B cell (primary cell): ENCODE measurements at regions not wholly inside any gene's neighbourhood (a gene's known extent, or its start where the extent isn't known, plus 50 kb on each side); places are given as distances from the start of the nearest gene placed in this dataset.

Experiments
- ATAC-seq: fragments of 200-7000 bp; cut with Tn5 transposase; one replicate; pipeline ENCODE4 v1.10.0; 2021; ENCODE audit warnings: low read depth, mild to moderate bottlenecking, moderate number of reproducible peaks, moderate library complexity
- CTCF ChIA-PET: fragments of 350-600 bp; sonication (Branson Sonifier 250); formaldehyde crosslinking; loops from one replicate; lab custom pipeline; 2021; ENCODE audit warnings: antibody characterized with exemption, inconsistent platforms; lab: Charles Lee
- POLR2A ChIA-PET: fragments of 350-600 bp; sonication (Branson Sonifier 250); formaldehyde crosslinking; loops from one replicate; lab custom pipeline; 2021; ENCODE audit warnings: antibody characterized with exemption; lab: Charles Lee
- DNase-seq: peaks from one replicate; pipeline ENCODE4 v3.0.0; 2013
- H2AFZ ChIP-seq: 2 replicates; pipeline ENCODE4 v1.6.1; 2012; ENCODE audit warnings: mild to moderate bottlenecking, low read depth, low read length; ENCODE audit not compliant: insufficient read depth, poor library complexity, severe bottlenecking
- H3K27ac ChIP-seq, 2 donors: 1 replicate in 1 of 2; 2 replicates in 1 of 2; pipeline ENCODE4 v1.5.1; 2012 to 2013; ENCODE audit warnings: low read length in 2 of 2, mild to moderate bottlenecking in 2 of 2, moderate library complexity in 1 of 2
- H3K27me3 ChIP-seq, 4 experiments: fragments of 200-600 bp in 1 of 4; sonication (generic) in 1 of 4; replicated peaks in 1 of 4; 1 replicate in 2 of 4; 2 replicates in 2 of 4; pipeline versions ENCODE4 v1.6.1 to v1.7.0; 2013 to 2016; ENCODE audit warnings: low read length in 3 of 4, mild to moderate bottlenecking in 2 of 4, mixed read lengths in 1 of 4, moderate library complexity in 1 of 4; ENCODE audit not compliant: insufficient read depth in 4 of 4, control insufficient read depth in 3 of 4; ENCODE audit errors: control extremely low read depth in 1 of 4
- H3K36me3 ChIP-seq, 2 experiments: replicated peaks in 1 of 2; 1 replicate in 1 of 2; 2 replicates in 1 of 2; pipeline versions ENCODE4 v1.6.1 to v1.7.1; 2013; ENCODE audit warnings: low read length in 1 of 2; ENCODE audit not compliant: insufficient read depth in 2 of 2, control insufficient read depth in 1 of 2; ENCODE audit errors: control extremely low read depth in 1 of 2, extremely low read depth in 1 of 2
- H3K4me1 ChIP-seq, 2 donors: fragments of 200-600 bp in 1 of 2; sonication (generic) in 1 of 2; 1 replicate in 1 of 2; 2 replicates in 1 of 2; pipeline versions ENCODE4 v1.5.1 to v1.6.1; 2013 to 2017; ENCODE audit warnings: low read length in 2 of 2; ENCODE audit not compliant: control insufficient read depth in 2 of 2, insufficient read depth in 2 of 2
- H3K4me2 ChIP-seq: replicated peaks from 2 replicates; pipeline ENCODE3; 2012; ENCODE audit warnings: mild to moderate bottlenecking, low read depth, low read length; ENCODE audit not compliant: poor library complexity, severe bottlenecking
- H3K4me3 ChIP-seq, 5 experiments: fragments of 200-600 bp in 1 of 5; sonication (generic) in 1 of 5; 1 replicate in 3 of 5; 2 replicates in 2 of 5; pipeline versions ENCODE4 v1.5.1 to v1.7.0; 2011 to 2016; ENCODE audit warnings: low read length in 4 of 5, mild to moderate bottlenecking in 4 of 5, low read depth in 2 of 5, control low read depth in 1 of 5, moderate library complexity in 1 of 5; ENCODE audit not compliant: insufficient read depth in 1 of 5; ENCODE audit errors: control extremely low read depth in 1 of 5, extremely low read depth in 1 of 5
- H3K79me2 ChIP-seq: fragments of 200-600 bp; sonication (generic); one replicate; pipeline ENCODE4 v1.6.0; 2016; ENCODE audit warnings: low read length; ENCODE audit not compliant: control insufficient read depth, insufficient read depth
- H3K9ac ChIP-seq: fragments of 200-600 bp; sonication (generic); 2 replicates; pipeline ENCODE4 v1.6.1; 2017; ENCODE audit warnings: mild to moderate bottlenecking, low read length, moderate library complexity
- H3K9me3 ChIP-seq, 3 donors: one replicate each; pipeline versions ENCODE4 v1.6.1 to v1.7.1; 2013; ENCODE audit warnings: low read length in 2 of 3; ENCODE audit not compliant: control insufficient read depth in 2 of 3, insufficient read depth in 1 of 3; ENCODE audit errors: control extremely low read depth in 1 of 3
- H4K20me1 ChIP-seq: 2 replicates; pipeline ENCODE4 v1.6.0; 2012; ENCODE audit warnings: mild to moderate bottlenecking, low read length; ENCODE audit not compliant: insufficient read depth, control insufficient read depth, poor library complexity, severe bottlenecking
- H3K27ac Mint-ChIP-seq: one replicate; pipeline ENCODE4 v1.8.0; 2021; ENCODE audit warnings: mixed read lengths
- H3K27me3 Mint-ChIP-seq: one replicate; pipeline ENCODE4 v1.8.0; 2021; ENCODE audit warnings: mixed read lengths
- H3K4me1 Mint-ChIP-seq: one replicate; pipeline ENCODE4 v1.8.0; 2021; ENCODE audit warnings: mixed read lengths
- H3K4me3 Mint-ChIP-seq: one replicate; pipeline ENCODE4 v1.8.0; 2021; ENCODE audit warnings: mixed read lengths
- H3K9me3 Mint-ChIP-seq: one replicate; pipeline ENCODE4 v1.8.0; 2022; ENCODE audit warnings: mixed read lengths; ENCODE audit not compliant: insufficient read depth
- EZH2 ChIP-seq: IDR thresholded peaks from 2 replicates; pipeline ENCODE4 v1.6.1; 2012; ENCODE audit warnings: borderline replicate concordance, low read depth, mild to moderate bottlenecking, moderate library complexity, low read length; ENCODE audit not compliant: insufficient read depth, poor library complexity, severe bottlenecking
- WGBS: methylation state at CpG from one replicate; pipeline ENCODE4 v1.1.5; 2013; ENCODE audit warnings: missing lambda C conversion rate; ENCODE audit not compliant: insufficient coverage; 5-methylcytosine and 5-hydroxymethylcytosine counted together
- intact Hi-C: fragments of 100-400 bp; cut with micrococcal nuclease; formaldehyde crosslinking; loops from one replicate; pipeline ENCODE4 v1.10.0; 2022
- TF ChIP-seq, protein P1 (sequence below): fragments of 200-600 bp; IDR thresholded peaks from one replicate; pipeline ENCODE4 v1.8.0; 2022; ENCODE audit warnings: antibody characterized with exemption, mild to moderate bottlenecking

DNA sequence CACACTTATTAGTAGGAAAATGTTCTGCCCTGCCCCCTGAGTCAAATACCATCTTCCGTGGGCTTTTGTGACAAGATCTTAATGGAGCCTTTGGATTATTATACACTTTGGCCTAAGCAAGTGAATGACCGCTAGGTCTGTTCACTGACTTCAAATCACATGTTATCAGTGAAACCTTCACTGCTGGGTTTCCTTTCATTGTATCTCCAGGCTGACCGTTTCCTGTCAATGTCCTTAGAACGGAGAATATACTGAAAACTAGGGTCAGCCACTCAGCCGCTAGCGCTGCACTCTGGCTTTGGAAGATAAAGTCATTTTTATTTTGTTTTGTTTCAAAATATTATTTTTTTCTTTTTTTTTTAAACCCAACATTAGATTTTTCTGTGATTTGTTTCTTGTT lies 107.0 kb upstream of the TLL1 start:
- ATAC-seq (no peak), DNase-seq (no peak)
- Mint-ChIP-seq H3K4me3 (no peak overlapping the region), H3K27me3 (no peaks in the 10 kb centered on the region), H3K4me1 (no peaks in the 10 kb centered on the region), H3K9me3 (no peaks in the 10 kb centered on the region), H3K27ac (no peak overlapping the region)
- no peak for TF ChIP-seq EZH2
- TF ChIP-seq, protein P1, sequence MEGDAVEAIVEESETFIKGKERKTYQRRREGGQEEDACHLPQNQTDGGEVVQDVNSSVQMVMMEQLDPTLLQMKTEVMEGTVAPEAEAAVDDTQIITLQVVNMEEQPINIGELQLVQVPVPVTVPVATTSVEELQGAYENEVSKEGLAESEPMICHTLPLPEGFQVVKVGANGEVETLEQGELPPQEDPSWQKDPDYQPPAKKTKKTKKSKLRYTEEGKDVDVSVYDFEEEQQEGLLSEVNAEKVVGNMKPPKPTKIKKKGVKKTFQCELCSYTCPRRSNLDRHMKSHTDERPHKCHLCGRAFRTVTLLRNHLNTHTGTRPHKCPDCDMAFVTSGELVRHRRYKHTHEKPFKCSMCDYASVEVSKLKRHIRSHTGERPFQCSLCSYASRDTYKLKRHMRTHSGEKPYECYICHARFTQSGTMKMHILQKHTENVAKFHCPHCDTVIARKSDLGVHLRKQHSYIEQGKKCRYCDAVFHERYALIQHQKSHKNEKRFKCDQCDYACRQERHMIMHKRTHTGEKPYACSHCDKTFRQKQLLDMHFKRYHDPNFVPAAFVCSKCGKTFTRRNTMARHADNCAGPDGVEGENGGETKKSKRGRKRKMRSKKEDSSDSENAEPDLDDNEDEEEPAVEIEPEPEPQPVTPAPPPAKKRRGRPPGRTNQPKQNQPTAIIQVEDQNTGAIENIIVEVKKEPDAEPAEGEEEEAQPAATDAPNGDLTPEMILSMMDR = no peak
- CTCF ChIA-PET = no interaction called here
- Histone ChIP-seq H2AFZ (no peak overlapping the region), H3K9me3 (no peaks in the 10 kb centered on the region), H4K20me1 (no peaks in the 10 kb centered on the region), H3K27ac (no peak overlapping the region), H3K4me2 (no peak overlapping the region), H3K4me1 (no peaks in the 10 kb centered on the region), H3K9ac (no peak overlapping the region), H3K4me3 (no peak overlapping the region), H3K27me3 (no peaks in the 10 kb centered on the region), H3K79me2 (no peaks in the 10 kb centered on the region), H3K36me3 (no peaks in the 10 kb centered on the region)
- intact Hi-C loops = no loop called here
- 100% methylated on average over 2 of the region's 6 CpGs for WGBS
- POLR2A ChIA-PET = no interaction called here

DNA sequence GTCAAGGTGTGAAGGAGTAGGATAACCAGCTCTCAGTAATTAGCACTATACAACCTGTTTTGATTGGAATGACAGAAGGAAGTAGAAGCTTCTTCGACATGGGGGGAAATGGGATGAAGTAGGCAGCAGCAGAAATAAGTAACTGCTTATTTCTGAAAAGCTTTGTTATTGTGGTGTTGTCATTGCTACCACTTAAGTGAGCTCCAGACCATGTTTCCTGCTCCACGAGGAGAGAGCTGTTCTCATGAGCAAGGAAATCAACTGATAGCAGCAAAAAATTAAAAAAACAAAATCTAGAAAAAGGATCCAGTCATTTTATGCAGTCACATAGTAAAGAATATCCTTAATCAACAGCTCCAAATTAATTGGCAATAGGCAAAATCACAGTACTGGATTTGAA lies 106.1 kb upstream of the TLL1 start:
- Histone ChIP-seq H3K9ac (no peak overlapping the region), H4K20me1 (no peaks in the 10 kb centered on the region), H3K27ac (no peak overlapping the region), H3K36me3 (no peaks in the 10 kb centered on the region), H3K4me2 (no peak overlapping the region), H2AFZ (no peak overlapping the region), H3K27me3 (no peaks in the 10 kb centered on the region), H3K79me2 (no peaks in the 10 kb centered on the region), H3K4me3 (no peak overlapping the region), H3K9me3 (no peaks in the 10 kb centered on the region), H3K4me1 (no peaks in the 10 kb centered on the region)
- ATAC-seq (no peak), DNase-seq (no peak)
- Mint-ChIP-seq H3K4me1 (no peaks in the 10 kb centered on the region), H3K27me3 (no peaks in the 10 kb centered on the region), H3K4me3 (no peak overlapping the region), H3K27ac (no peak overlapping the region), H3K9me3 (no peaks in the 10 kb centered on the region)
- TF ChIP-seq, protein P1 = no peak
- no peak for TF ChIP-seq EZH2
- ChIA-PET POLR2A (no interaction called here), CTCF (no interaction called here)
- intact Hi-C loops = no loop called here
- no CpG with 5 or more reads among the region's 2 CpGs for WGBS
